ENCODE measurements at regions not wholly inside any gene's neighbourhood (a gene's known extent, or its start where the extent isn't known, plus 50 kb on each side); places are given as distances from the start of the nearest gene placed in this dataset.

GRCh38 chr17:77569846-77570564 lies 388.5 kb upstream of the TNRC6C start:
- TF ChIP-seq ZNF23 (tag by site-specific recombination; IDR thresholded peaks at IDR 0.05; ENCODE audit: borderline replicate concordance) (no peak), OVOL3 (tag by site-specific recombination; IDR thresholded peaks at IDR 0.05) (no peak), ZNF239 (tag by site-specific recombination; IDR thresholded peaks at IDR 0.05) (no peak), ZNF561 (tag by site-specific recombination; IDR thresholded peaks at IDR 0.05; ENCODE audit: borderline replicate concordance) (no peak), ZNF571 (tag by site-specific recombination; IDR thresholded peaks at IDR 0.05) (no peak), GFI1B (tag by site-specific recombination; IDR thresholded peaks at IDR 0.05) (no peak), CTCF (tag by site-specific recombination; IDR thresholded peaks at IDR 0.05) (no peak), REST (tag by site-specific recombination; IDR thresholded peaks at IDR 0.05) (no peak), SP2 (tag by site-specific recombination; IDR thresholded peaks at IDR 0.05) (no peak), ZNF624 (tag by site-specific recombination; IDR thresholded peaks at IDR 0.05) (no peak)
